H9 (cell line): ENCODE measurements at regions not wholly inside any gene's neighbourhood (a gene's known extent, or its start where the extent isn't known, plus 50 kb on each side); places are given as distances from the start of the nearest gene placed in this dataset.
A peak's percentile ranks its signal among the peaks of the same experiment; 100 is the strongest.

Source experiments
- DNase-seq: peaks from one replicate; pipeline ENCODE4 v3.0.0-alpha.2; 2017
- H2AFZ ChIP-seq: one replicate; pipeline ENCODE4 v1.6.1; 2013; ENCODE audit warnings: mild to moderate bottlenecking, low read length, control low read depth, moderate library complexity
- H2AK5ac ChIP-seq: 2 replicates; pipeline ENCODE4 v1.6.1; 2013; ENCODE audit warnings: low read length, control low read depth, mixed read lengths; ENCODE audit not compliant: insufficient read length
- H2BK120ac ChIP-seq: one replicate; pipeline ENCODE4 v1.6.1; 2013; ENCODE audit warnings: low read depth, mild to moderate bottlenecking, low read length, control low read depth, inconsistent platforms; ENCODE audit not compliant: poor library complexity, severe bottlenecking
- H2BK12ac ChIP-seq: 2 replicates; pipeline ENCODE4 v1.6.1; 2013; ENCODE audit warnings: low read length, control low read depth, mixed read lengths, low read depth; ENCODE audit not compliant: insufficient read length
- H2BK15ac ChIP-seq: 2 replicates; pipeline ENCODE4 v1.6.1; 2013; ENCODE audit warnings: low read depth, low read length, control low read depth
- H2BK20ac ChIP-seq: one replicate; pipeline ENCODE4 v1.6.1; 2013; ENCODE audit warnings: low read depth, mild to moderate bottlenecking, low read length, control low read depth, inconsistent platforms; ENCODE audit not compliant: poor library complexity, severe bottlenecking
- H2BK5ac ChIP-seq: 2 replicates; pipeline ENCODE4 v1.6.1; 2013; ENCODE audit warnings: low read length, control low read depth, mixed read lengths; ENCODE audit not compliant: insufficient read length
- H3K14ac ChIP-seq: 2 replicates; pipeline ENCODE4 v1.6.1; 2013; ENCODE audit warnings: low read length, control low read depth; ENCODE audit not compliant: insufficient read depth
- H3K18ac ChIP-seq: 2 replicates; pipeline ENCODE4 v1.6.1; 2013; ENCODE audit warnings: low read depth, mild to moderate bottlenecking, mixed read lengths, low read length, control low read depth; ENCODE audit not compliant: insufficient read length
- H3K23ac ChIP-seq: 2 replicates; pipeline ENCODE4 v1.6.1; 2013; ENCODE audit warnings: low read length, control low read depth, mixed read lengths, low read depth; ENCODE audit not compliant: insufficient read length
- H3K23me2 ChIP-seq: 2 replicates; pipeline ENCODE4 v1.6.1; 2013; ENCODE audit warnings: low read depth, mild to moderate bottlenecking, mixed read lengths, low read length, control low read depth; ENCODE audit not compliant: insufficient read length, poor library complexity, severe bottlenecking
- H3K27ac ChIP-seq: 2 replicates; pipeline ENCODE4 v1.5.1; 2013; ENCODE audit warnings: low read length, control low read depth, mixed read lengths, low read depth; ENCODE audit not compliant: insufficient read length
- H3K27me3 ChIP-seq: 2 replicates; pipeline ENCODE4 v1.6.1; 2013; ENCODE audit warnings: low read length, control low read depth, inconsistent platforms; ENCODE audit not compliant: insufficient read depth
- H3K4ac ChIP-seq: 2 replicates; pipeline ENCODE4 v1.6.1; 2013; ENCODE audit warnings: low read depth, mild to moderate bottlenecking, control low read depth, inconsistent platforms, low read length, moderate library complexity
- H3K4me1 ChIP-seq: 2 replicates; pipeline ENCODE4 v1.6.1; 2013; ENCODE audit warnings: low read length, control low read depth, inconsistent platforms; ENCODE audit not compliant: insufficient read depth
- H3K4me2 ChIP-seq: 2 replicates; pipeline ENCODE4 v1.6.1; 2013; ENCODE audit warnings: low read length, control low read depth, mixed read lengths; ENCODE audit not compliant: insufficient read length, insufficient read depth
- H3K56ac ChIP-seq: 2 replicates; pipeline ENCODE4 v1.6.1; 2013; ENCODE audit warnings: low read depth, mild to moderate bottlenecking, mixed read lengths, low read length, control low read depth; ENCODE audit not compliant: insufficient read length
- H3K79me1 ChIP-seq: 2 replicates; pipeline ENCODE4 v1.6.1; 2013; ENCODE audit warnings: low read depth, mild to moderate bottlenecking, moderate library complexity, low read length, control low read depth, inconsistent platforms; ENCODE audit not compliant: insufficient read depth, poor library complexity, severe bottlenecking
- H3K79me2 ChIP-seq: 2 replicates; pipeline ENCODE4 v1.6.1; 2013; ENCODE audit warnings: low read length, control low read depth, inconsistent platforms; ENCODE audit not compliant: insufficient read depth
- H3K9ac ChIP-seq: 2 replicates; pipeline ENCODE4 v1.6.1; 2013; ENCODE audit warnings: low read length, control low read depth, mixed read lengths; ENCODE audit not compliant: insufficient read length; ENCODE audit errors: extremely low read depth
- H3K9me3 ChIP-seq: one replicate; pipeline ENCODE4 v1.6.1; 2013; ENCODE audit warnings: low read depth, low read length, inconsistent platforms; ENCODE audit not compliant: control insufficient read depth
- H3T11ph ChIP-seq: one replicate; pipeline ENCODE4 v1.6.1; 2013; ENCODE audit warnings: mild to moderate bottlenecking, low read length, control low read depth, inconsistent platforms
- H4K20me1 ChIP-seq: one replicate; pipeline ENCODE4 v1.6.1; 2013; ENCODE audit not compliant: control insufficient read depth, insufficient read length, insufficient read depth
- H4K5ac ChIP-seq: 2 replicates; pipeline ENCODE4 v1.6.1; 2013; ENCODE audit warnings: low read depth, mild to moderate bottlenecking, mixed read lengths, low read length, control low read depth; ENCODE audit not compliant: insufficient read length
- H4K8ac ChIP-seq: replicated peaks from 2 replicates; pipeline ENCODE4 v1.6.1; 2013; ENCODE audit warnings: low read length, control low read depth, mixed read lengths, low read depth; ENCODE audit not compliant: insufficient read length
- H4K91ac ChIP-seq: 2 replicates; pipeline ENCODE4 v1.6.1; 2013; ENCODE audit warnings: low read depth, mild to moderate bottlenecking, moderate library complexity, mixed read lengths, low read length, control low read depth; ENCODE audit not compliant: insufficient read length
- H3K27ac Mint-ChIP-seq, 3 experiments: 2 replicates in 2 of 3; 3 replicates in 1 of 3; pipeline ENCODE4 v1.8.0; 2020 to 2021; ENCODE audit warnings: mixed read lengths in 3 of 3, mild to moderate bottlenecking in 1 of 3, moderate library complexity in 1 of 3
- H3K27me3 Mint-ChIP-seq: 2 replicates; pipeline ENCODE4 v1.8.0; 2021; ENCODE audit warnings: low read depth, mild to moderate bottlenecking, moderate library complexity, mixed read lengths
- H3K36me3 Mint-ChIP-seq, 3 experiments: 2 replicates in 2 of 3; 3 replicates in 1 of 3; pipeline ENCODE4 v1.8.0; 2020 to 2021; ENCODE audit warnings: low read depth in 3 of 3, mixed read lengths in 3 of 3; ENCODE audit not compliant: insufficient read depth in 1 of 3
- H3K4me1 Mint-ChIP-seq, 2 experiments: 2 replicates each; pipeline ENCODE4 v1.8.0; 2020; ENCODE audit warnings: mixed read lengths in 2 of 2
- H3K4me3 Mint-ChIP-seq, 2 experiments: 2 replicates in 1 of 2; 3 replicates in 1 of 2; pipeline ENCODE4 v1.8.0; 2020 to 2021; ENCODE audit warnings: mild to moderate bottlenecking in 2 of 2, mixed read lengths in 2 of 2, moderate library complexity in 1 of 2
- H3K9me3 Mint-ChIP-seq, 2 experiments: 2 replicates in 1 of 2; 3 replicates in 1 of 2; pipeline ENCODE4 v1.8.0; 2020; ENCODE audit warnings: mild to moderate bottlenecking in 2 of 2, mixed read lengths in 2 of 2, moderate library complexity in 1 of 2
- CTCF ChIP-seq: fragments of 200-600 bp; sonication (generic); conservative IDR thresholded peaks from 3 replicates; pipeline ENCODE4 v1.8.0; 2021; ENCODE audit warnings: antibody characterized with exemption, mild to moderate bottlenecking
- WGBS: extraction: QIAGEN DNeasy Blood & Tissue Kit; methylation state at CpG from one replicate; pipeline ENCODE4 v1.1.7; 2013; ENCODE audit warnings: missing lambda C conversion rate, low lambda C conversion rate, mixed read lengths; ENCODE audit not compliant: insufficient read length; ENCODE audit errors: extremely low coverage; 5-methylcytosine and 5-hydroxymethylcytosine counted together

GRCh38 chr15:96535148-96535547 is 204.6 kb downstream of the NR2F2 start:
- H3K9me3 Mint-ChIP-seq = no peaks in the 10 kb centered on the region
- no peak overlapping the region for H3K4me3 Mint-ChIP-seq
- H3K27ac Mint-ChIP-seq = no peak overlapping the region
- H3K4me1 ChIP-seq = no peaks in the 10 kb centered on the region; the same call in 1 of the 2 replicates
- H2BK5ac ChIP-seq = no peak overlapping the region
- no peak for DNase-seq
- no peak for TF ChIP-seq CTCF
- H3K4ac ChIP-seq = no peak overlapping the region
- H2AFZ ChIP-seq = no peak overlapping the region
- peaks cover 19 to 47% of the 10 kb centered on the region in 2 experiments for H3K4me1 Mint-ChIP-seq
- H3K9ac ChIP-seq = no peak overlapping the region
- H3K36me3 Mint-ChIP-seq = no peaks in the 10 kb centered on the region
- H3K79me1 ChIP-seq = no peaks in the 10 kb centered on the region
- no CpG with 5 or more reads among the region's 4 CpGs for WGBS
- H3K23me2 ChIP-seq = no peaks in the 10 kb centered on the region
- H2BK120ac ChIP-seq = peak overlapping the region; percentile 36
- no peaks in the 10 kb centered on the region for H3K9me3 ChIP-seq
- no peaks in the 10 kb centered on the region for H3K27me3 ChIP-seq
- no peaks in the 10 kb centered on the region for H3K79me2 ChIP-seq
- H3T11ph ChIP-seq = no peak overlapping the region
- H3K23ac ChIP-seq = no peak overlapping the region
- no peak overlapping the region for H3K18ac ChIP-seq
- H3K56ac ChIP-seq = no peak overlapping the region
- no peak overlapping the region for H2BK20ac ChIP-seq
- no peaks in the 10 kb centered on the region for H3K27me3 Mint-ChIP-seq
- no peak overlapping the region for H2BK15ac ChIP-seq
- no peak overlapping the region for H3K27ac ChIP-seq
- H2AK5ac ChIP-seq = no peak overlapping the region
- no peak overlapping the region for H4K91ac ChIP-seq
- no peak overlapping the region for H2BK12ac ChIP-seq
- no peak overlapping the region for H4K5ac ChIP-seq
- H4K8ac ChIP-seq = no peak overlapping the region
- no peak overlapping the region for H3K4me2 ChIP-seq
- no peak overlapping the region for H3K14ac ChIP-seq
- no peaks in the 10 kb centered on the region for H4K20me1 ChIP-seq
